22Rv1 (cell line): ENCODE measurements at regions not wholly inside any gene's neighbourhood (a gene's known extent, or its start where the extent isn't known, plus 50 kb on each side); places are given as distances from the start of the nearest gene placed in this dataset.

Experiments
- CTCF ChIP-seq: fragments of 450-650 bp; IDR thresholded peaks from 2 replicates; pipeline ENCODE4 v1.5.1; 2017; ENCODE audit warnings: mild to moderate bottlenecking
- ZFX ChIP-seq: fragments of 450-650 bp; IDR thresholded peaks from 2 replicates; pipeline ENCODE4 v1.6.1; 2017; ENCODE audit warnings: antibody characterized with exemption, borderline replicate concordance

- TF ChIP-seq CTCF, result no peak
- TF ChIP-seq ZFX, result no peak
Observed at GRCh38 chr19:29085206-29085605, 127.7 kb downstream of the UQCRFS1 start.
